Dendritic cell treated with granulocyte-macrophage colony-stimulating factor and Interleukin-4, amounts not matched to agents 40 ng/mL and 50 ng/mL, for 4 days (primary cell): ENCODE measurements at regions not wholly inside any gene's neighbourhood (a gene's known extent, or its start where the extent isn't known, plus 50 kb on each side); places are given as distances from the start of the nearest gene placed in this dataset.

ENCODE experiments used
- H3K27ac Mint-ChIP-seq: one replicate; pipeline ENCODE4 v1.8.0; 2022; ENCODE audit warnings: mild to moderate bottlenecking, mixed read lengths
- H3K27me3 Mint-ChIP-seq: one replicate; pipeline ENCODE4 v1.8.0; 2022; ENCODE audit warnings: mild to moderate bottlenecking, mixed read lengths
- H3K36me3 Mint-ChIP-seq: one replicate; pipeline ENCODE4 v1.8.0; 2022; ENCODE audit warnings: low read depth, mixed read lengths
- H3K4me1 Mint-ChIP-seq: one replicate; pipeline ENCODE4 v1.8.0; 2022; ENCODE audit warnings: low read depth, mixed read lengths
- H3K4me3 Mint-ChIP-seq: one replicate; pipeline ENCODE4 v1.8.0; 2022; ENCODE audit warnings: mild to moderate bottlenecking, moderate library complexity, mixed read lengths
- H3K9me3 Mint-ChIP-seq: one replicate; pipeline ENCODE4 v1.8.0; 2022; ENCODE audit warnings: mixed read lengths
- intact Hi-C: fragments of 100-400 bp; cut with micrococcal nuclease; formaldehyde crosslinking; loops from one replicate; pipeline ENCODE4 v1.15.0; 2022

- no peak overlapping the region for H3K4me3 Mint-ChIP-seq
- H3K27ac Mint-ChIP-seq, result no peak overlapping the region
These were observed 193.0 kb downstream of the IDS start for GRCh38 chrX:149312097-149312496.

GRCh38 chrX:149302705-149303104 lies 202.4 kb downstream of the IDS start:
- H3K9me3 Mint-ChIP-seq, result no peaks in the 10 kb centered on the region
- H3K27ac Mint-ChIP-seq, result no peak overlapping the region
- H3K36me3 Mint-ChIP-seq, result no peaks in the 10 kb centered on the region
- H3K27me3 Mint-ChIP-seq, result no peaks in the 10 kb centered on the region
- intact Hi-C loops, result no loop called here
- H3K4me3 Mint-ChIP-seq, result no peak overlapping the region
- no peaks in the 10 kb centered on the region for H3K4me1 Mint-ChIP-seq

More at GRCh38 chrX:149312097-149312496, 193.0 kb downstream of the IDS start:
- Mint-ChIP-seq H3K4me1 (no peaks in the 10 kb centered on the region), H3K9me3 (no peaks in the 10 kb centered on the region), H3K27me3 (no peaks in the 10 kb centered on the region), H3K36me3 (no peaks in the 10 kb centered on the region)
- intact Hi-C loops, result no loop called here

- no peaks in the 10 kb centered on the region for H3K36me3 Mint-ChIP-seq
- no peaks in the 10 kb centered on the region for H3K9me3 Mint-ChIP-seq
- intact Hi-C loops, result no loop called here
- H3K27me3 Mint-ChIP-seq, result no peaks in the 10 kb centered on the region
- no peak overlapping the region for H3K27ac Mint-ChIP-seq
- H3K4me3 Mint-ChIP-seq, result no peak overlapping the region
- H3K4me1 Mint-ChIP-seq, result no peaks in the 10 kb centered on the region
These were observed 207.0 kb downstream of the IDS start for GRCh38 chrX:149298111-149298510.

- Mint-ChIP-seq H3K9me3 (no peaks in the 10 kb centered on the region), H3K36me3 (no peaks in the 10 kb centered on the region), H3K27me3 (no peaks in the 10 kb centered on the region), H3K4me1 (no peaks in the 10 kb centered on the region), H3K27ac (no peak overlapping the region), H3K4me3 (no peak overlapping the region)
- intact Hi-C loops, result no loop called here
These were observed 209.0 kb downstream of the IDS start for GRCh38 chrX:149296092-149296491.

- Mint-ChIP-seq H3K27me3 (no peaks in the 10 kb centered on the region), H3K4me1 (no peaks in the 10 kb centered on the region), H3K4me3 (no peak overlapping the region), H3K9me3 (no peaks in the 10 kb centered on the region), H3K27ac (no peak overlapping the region), H3K36me3 (no peaks in the 10 kb centered on the region)
- intact Hi-C loops, result loop anchor here (2.0 to 5.0 kb wide), 2 partner anchors 1155 to 1238 kb away; no protein-coding TSS in a partner anchor
These were observed 218.2 kb downstream of the IDS start for GRCh38 chrX:149286940-149287349.

- intact Hi-C loops, result loop anchor here (5.0 kb wide), 1 partner anchor 1152 kb away; no protein-coding TSS in a partner anchor
- Mint-ChIP-seq H3K4me1 (no peaks in the 10 kb centered on the region), H3K36me3 (no peaks in the 10 kb centered on the region), H3K27ac (no peak overlapping the region), H3K4me3 (no peak overlapping the region), H3K9me3 (no peaks in the 10 kb centered on the region), H3K27me3 (no peaks in the 10 kb centered on the region)
These were observed 220.5 kb downstream of the IDS start for GRCh38 chrX:149284616-149285015.

GRCh38 chrX:149283853-149284252 lies 221.3 kb downstream of the IDS start:
- Mint-ChIP-seq H3K4me1 (no peaks in the 10 kb centered on the region), H3K4me3 (no peak overlapping the region), H3K9me3 (no peaks in the 10 kb centered on the region), H3K27me3 (no peaks in the 10 kb centered on the region), H3K27ac (no peak overlapping the region), H3K36me3 (no peaks in the 10 kb centered on the region)
- intact Hi-C loops, result no loop called here

- Mint-ChIP-seq H3K36me3 (no peaks in the 10 kb centered on the region), H3K27ac (no peak overlapping the region), H3K9me3 (no peaks in the 10 kb centered on the region), H3K4me3 (no peak overlapping the region), H3K4me1 (no peaks in the 10 kb centered on the region), H3K27me3 (no peaks in the 10 kb centered on the region)
- intact Hi-C loops, result no loop called here
These were observed 222.2 kb downstream of the IDS start for GRCh38 chrX:149282909-149283308.

- Mint-ChIP-seq H3K9me3 (no peaks in the 10 kb centered on the region), H3K4me3 (no peak overlapping the region), H3K4me1 (no peaks in the 10 kb centered on the region), H3K36me3 (no peaks in the 10 kb centered on the region), H3K27ac (no peak overlapping the region), H3K27me3 (no peaks in the 10 kb centered on the region)
- intact Hi-C loops, result no loop called here
These were observed 225.1 kb downstream of the IDS start for GRCh38 chrX:149280011-149280410.

GRCh38 chrX:149275836-149276235 lies 229.3 kb downstream of the IDS start:
- H3K27ac Mint-ChIP-seq, result no peak overlapping the region
- no peaks in the 10 kb centered on the region for H3K36me3 Mint-ChIP-seq
- H3K9me3 Mint-ChIP-seq, result no peaks in the 10 kb centered on the region
- intact Hi-C loops, result no loop called here
- H3K27me3 Mint-ChIP-seq, result no peaks in the 10 kb centered on the region
- no peaks in the 10 kb centered on the region for H3K4me1 Mint-ChIP-seq
- no peak overlapping the region for H3K4me3 Mint-ChIP-seq

GRCh38 chrX:149274516-149275105 lies 230.5 kb downstream of the IDS start:
- Mint-ChIP-seq H3K9me3 (no peaks in the 10 kb centered on the region), H3K27ac (no peak overlapping the region), H3K4me1 (no peaks in the 10 kb centered on the region), H3K4me3 (no peak overlapping the region), H3K27me3 (no peaks in the 10 kb centered on the region), H3K36me3 (no peaks in the 10 kb centered on the region)
- intact Hi-C loops, result no loop called here

GRCh38 chrX:149272690-149273463 lies 232.2 kb downstream of the IDS start:
- no peaks in the 10 kb centered on the region for H3K27me3 Mint-ChIP-seq
- no peak overlapping the region for H3K27ac Mint-ChIP-seq
- no peaks in the 10 kb centered on the region for H3K36me3 Mint-ChIP-seq
- H3K4me3 Mint-ChIP-seq, result no peak overlapping the region
- intact Hi-C loops, result no loop called here
- H3K9me3 Mint-ChIP-seq, result no peaks in the 10 kb centered on the region
- no peaks in the 10 kb centered on the region for H3K4me1 Mint-ChIP-seq

- Mint-ChIP-seq H3K4me1 (no peaks in the 10 kb centered on the region), H3K4me3 (no peak overlapping the region), H3K36me3 (no peaks in the 10 kb centered on the region), H3K9me3 (peaks cover 6% of the 10 kb centered on the region), H3K27me3 (no peaks in the 10 kb centered on the region), H3K27ac (no peak overlapping the region)
- intact Hi-C loops, result no loop called here
These were observed 237.0 kb downstream of the IDS start for GRCh38 chrX:149267878-149268813.

GRCh38 chrX:149262086-149262485 lies 243.0 kb downstream of the IDS start:
- Mint-ChIP-seq H3K9me3 (peaks cover 6% of the 10 kb centered on the region), H3K27me3 (no peaks in the 10 kb centered on the region), H3K4me1 (no peaks in the 10 kb centered on the region), H3K27ac (no peak overlapping the region), H3K4me3 (no peak overlapping the region), H3K36me3 (no peaks in the 10 kb centered on the region)
- intact Hi-C loops, result no loop called here
